T47D (cell line): ENCODE measurements at regions not wholly inside any gene's neighbourhood (a gene's known extent, or its start where the extent isn't known, plus 50 kb on each side); places are given as distances from the start of the nearest gene placed in this dataset.
"Not testable (repeated sequence)": the region's sequence is repeated elsewhere in the genome, so short reads cannot be mapped to it uniquely, and the experiment has no call there.

Experiments
- DNase-seq, 2 experiments: peaks; one replicate each; pipeline versions ENCODE4 v3.0.0 to v3.0.0-alpha.2; 2011 to 2012; ENCODE audit warnings: low read depth in 1 of 2, low spot score in 1 of 2
- JUND ChIP-seq: IDR thresholded peaks from 2 replicates; pipeline ENCODE4 v1.6.1; 2012; ENCODE audit warnings: low read depth
- in situ Hi-C: cut with HindIII; loops from 2 replicates; pipeline ENCODE4 v1.10.0; 2016; ENCODE audit warnings: low sequenced_read_pairs, low pct_unique_long_range_greater_than_20kb

- in situ Hi-C loops = no loop called here
- no peak for TF ChIP-seq JUND
Measured at GRCh38 chr2:34188464-34189303, 589.6 kb upstream of the FAM98A start.

GRCh38 chr2:34179511-34179910 is 580.4 kb upstream of the FAM98A start:
- TF ChIP-seq JUND = no peak
- in situ Hi-C loops = no loop called here
- DNase-seq = no peak

More at GRCh38 chr2:34188464-34189303, 589.6 kb upstream of the FAM98A start:
- peak in 1 of 2 experiments; percentile 24 for DNase-seq

GRCh38 chr2:34178482-34178881 is 579.4 kb upstream of the FAM98A start:
- in situ Hi-C loops = no loop called here
- no peak for TF ChIP-seq JUND

GRCh38 chr2:34176693-34177092 is 577.6 kb upstream of the FAM98A start:
- in situ Hi-C loops = no loop called here
- no peak for DNase-seq
- TF ChIP-seq JUND = no peak

More at GRCh38 chr2:34178482-34178881, 579.4 kb upstream of the FAM98A start:
- no peak for DNase-seq

DNA sequence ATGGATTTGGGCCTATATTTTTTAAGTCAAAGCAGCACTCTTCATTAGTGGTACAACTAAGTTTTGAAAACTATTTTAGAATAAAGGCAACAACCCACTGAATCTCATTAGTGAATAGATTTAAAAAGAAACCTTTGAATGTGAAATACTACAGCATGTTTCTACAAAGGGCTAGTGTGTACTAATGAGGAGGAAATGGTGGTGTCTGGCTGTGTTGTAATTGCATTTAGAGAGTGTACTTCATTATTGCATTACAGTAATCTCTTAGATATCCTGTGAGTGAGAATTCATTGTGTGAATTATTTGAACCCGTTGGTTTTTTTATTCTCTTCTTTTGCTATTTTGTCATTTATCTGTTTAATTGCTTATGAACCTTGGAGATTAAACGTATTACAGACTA is 575.4 kb upstream of the FAM98A start:
- DNase-seq = no peak
- in situ Hi-C loops = no loop called here
- TF ChIP-seq JUND = no peak

DNA sequence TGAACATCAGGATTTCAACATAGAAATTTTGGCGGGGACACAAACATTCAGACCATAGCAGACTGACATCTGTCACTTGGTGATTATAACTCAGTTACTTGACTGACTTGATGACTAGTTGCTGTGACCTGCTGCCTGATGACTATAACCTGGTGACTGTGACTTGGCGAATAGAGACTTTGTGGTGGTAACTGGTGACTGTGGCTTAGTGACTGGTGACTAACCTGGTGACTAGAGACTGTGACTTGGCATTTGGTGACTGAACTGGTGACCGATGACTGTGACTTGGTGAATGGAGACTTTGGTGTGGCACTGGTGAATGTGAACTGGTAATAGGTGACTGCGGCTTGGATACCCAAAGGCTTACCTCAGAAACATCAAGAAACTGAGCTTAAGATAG is 563.1 kb upstream of the FAM98A start:
- no peak for DNase-seq
- no peak for TF ChIP-seq JUND
- in situ Hi-C loops = no loop called here

GRCh38 chr2:34161549-34161948 is 562.5 kb upstream of the FAM98A start:
- DNase-seq = no peak
- no peak for TF ChIP-seq JUND
- in situ Hi-C loops = no loop called here

DNA sequence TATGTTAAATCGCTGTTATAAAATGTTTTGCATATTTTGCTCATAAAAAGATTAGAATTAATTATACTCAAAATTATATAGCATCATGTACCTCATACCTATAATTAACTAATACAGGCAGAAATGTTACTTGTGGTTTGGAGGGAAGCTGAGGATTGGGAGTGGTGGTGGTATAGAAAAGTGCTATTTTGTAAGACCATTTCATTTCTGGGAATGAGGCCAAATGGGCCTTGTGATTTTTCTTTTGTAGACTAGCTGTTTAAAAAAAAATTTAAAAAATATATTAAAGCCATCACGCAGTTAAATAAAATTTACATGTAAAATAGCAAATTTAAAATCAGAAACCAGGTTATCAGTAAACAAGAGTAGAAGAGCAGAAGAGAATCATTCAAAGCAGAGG is 560.8 kb upstream of the FAM98A start:
- no peak for TF ChIP-seq JUND
- no peak for DNase-seq
- in situ Hi-C loops = no loop called here

DNA sequence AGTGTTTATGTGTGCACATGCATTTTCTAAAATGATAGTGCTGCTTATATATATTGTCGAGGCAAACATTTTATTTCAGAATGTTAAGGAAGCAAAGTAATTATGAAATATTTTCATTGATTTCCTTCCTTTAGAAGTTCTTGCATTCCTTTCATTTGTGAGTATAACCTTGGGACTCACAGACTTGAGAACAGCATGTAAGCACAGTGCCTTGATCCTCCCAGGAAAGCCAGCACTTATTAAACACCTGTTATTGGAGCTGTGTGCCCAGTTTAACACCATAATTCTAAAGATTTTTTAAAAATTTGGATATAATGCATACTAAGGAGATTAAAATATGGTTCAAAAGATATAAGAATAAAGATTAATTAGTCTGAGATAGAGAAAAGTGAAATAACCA is 554.4 kb upstream of the FAM98A start:
- in situ Hi-C loops = no loop called here
- TF ChIP-seq JUND = no peak
- no peak for DNase-seq

DNA sequence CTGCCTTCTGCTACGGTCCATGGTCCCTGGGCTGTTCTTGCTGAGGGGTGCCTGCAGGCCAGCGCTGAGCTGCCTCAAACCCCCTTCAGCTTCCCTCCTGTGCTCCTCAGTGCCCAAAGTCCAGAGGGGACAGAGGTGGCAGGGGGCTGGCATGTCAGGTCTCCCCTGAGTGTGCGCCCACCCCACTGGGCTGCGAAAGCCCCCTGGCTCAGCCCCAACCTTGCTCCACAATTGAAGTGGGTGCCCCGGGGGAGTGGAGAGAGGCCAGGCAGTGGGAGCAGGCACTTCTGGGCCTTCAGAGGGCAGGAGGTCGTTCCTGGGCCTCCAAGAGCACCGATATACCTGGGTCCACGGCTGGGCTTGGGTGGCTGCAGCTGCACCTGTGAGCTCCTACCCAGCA is 548.7 kb upstream of the FAM98A start:
- no peak for DNase-seq
- no peak for TF ChIP-seq JUND
- in situ Hi-C loops = no loop called here

DNA sequence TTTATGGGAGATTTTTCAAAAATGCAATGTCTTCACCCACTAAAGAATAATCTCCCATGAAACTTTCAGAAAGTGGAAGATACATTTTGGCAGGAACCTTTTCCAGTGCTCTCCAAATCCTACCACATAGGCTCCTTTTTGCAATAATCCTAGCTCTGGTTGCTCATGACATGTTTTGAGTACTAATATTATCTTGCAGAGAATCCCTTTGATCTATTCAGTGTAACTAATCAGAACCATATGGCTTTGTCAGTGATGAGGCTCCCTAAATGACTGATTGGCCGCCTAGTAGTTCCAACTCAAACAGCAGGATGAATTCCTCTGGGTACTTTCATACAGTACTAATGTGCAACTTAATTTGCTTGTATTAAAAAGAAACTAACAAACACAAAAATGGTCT is 544.0 kb upstream of the FAM98A start:
- DNase-seq = no peak
- no peak for TF ChIP-seq JUND
- in situ Hi-C loops = no loop called here

DNA sequence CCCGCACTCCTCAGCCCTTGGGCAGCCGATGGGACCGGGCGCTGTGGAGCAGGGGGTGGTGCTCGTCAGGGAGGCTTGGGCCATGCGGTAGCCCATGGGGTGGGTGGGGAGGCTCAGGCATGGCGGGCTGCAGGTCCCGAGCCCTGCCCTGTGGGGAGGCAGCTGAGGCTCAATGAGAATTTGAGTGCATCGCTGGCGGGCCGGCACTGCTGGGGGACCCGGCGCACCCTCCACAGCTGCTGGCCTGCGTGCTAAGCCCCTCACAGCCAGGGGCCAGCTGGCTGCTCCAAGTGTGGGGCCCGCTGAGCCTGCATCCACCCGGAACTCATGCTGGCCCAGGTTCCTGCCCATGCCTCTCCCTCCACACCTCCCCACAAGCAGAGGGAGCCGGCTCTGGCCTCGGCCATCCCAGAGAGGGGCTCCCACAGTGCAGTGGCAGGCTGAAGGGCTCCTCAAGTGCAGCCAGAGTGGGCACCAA is 543.5 kb upstream of the FAM98A start:
- DNase-seq, in situ Hi-C loops: not testable (repeated sequence)

- DNase-seq, in situ Hi-C loops: not testable (repeated sequence)
Measured at GRCh38 chr2:34133065-34133464, 534.0 kb upstream of the FAM98A start.

- DNase-seq = no peak
- in situ Hi-C loops = no loop called here
- no peak for TF ChIP-seq JUND
Measured at GRCh38 chr2:34126279-34126678, 527.2 kb upstream of the FAM98A start.
